Skin epidermis (tissue), 12 donors: ENCODE measurements at regions not wholly inside any gene's neighbourhood (a gene's known extent, or its start where the extent isn't known, plus 50 kb on each side); places are given as distances from the start of the nearest gene placed in this dataset.

ENCODE experiments used
- H3K27ac ChIP-seq, 21 experiments: fragments of 200-600 bp; sonication (generic) in 11 of 21; one replicate each; pipeline ENCODE4 v1.5.0; 2020; ENCODE audit warnings: mild to moderate bottlenecking in 3 of 21, inconsistent platforms in 2 of 21, moderate library complexity in 2 of 21
- H3K4me3 ChIP-seq, 7 experiments: fragments of 200-600 bp; sonication (generic) in 2 of 7; one replicate each; pipeline ENCODE4 v1.5.0; 2020; ENCODE audit warnings: inconsistent platforms in 2 of 7, mild to moderate bottlenecking in 2 of 7, moderate library complexity in 1 of 7

DNA sequence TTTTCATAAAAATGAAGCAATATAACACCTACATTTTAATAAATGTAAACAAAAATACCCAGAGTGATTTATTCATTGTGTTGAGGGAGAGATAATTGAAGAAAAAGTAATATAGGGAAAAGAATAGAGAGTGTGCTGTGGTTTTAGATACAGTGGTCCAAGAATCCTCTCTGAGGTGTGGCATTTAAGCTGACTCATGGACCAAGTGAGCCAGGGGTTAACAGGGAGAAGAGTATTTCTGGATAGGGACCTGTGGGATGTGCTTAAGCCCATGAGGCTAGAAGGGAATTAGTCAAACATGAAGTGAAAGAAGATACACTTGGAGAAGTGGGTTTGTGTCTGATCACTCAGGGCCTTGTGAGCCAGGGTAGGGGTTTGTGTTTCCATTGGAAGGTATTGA, 680.7 kb upstream of the GRM7 start:
- H3K27ac ChIP-seq: no peak overlapping the region
- H3K4me3 ChIP-seq: no peak overlapping the region

DNA sequence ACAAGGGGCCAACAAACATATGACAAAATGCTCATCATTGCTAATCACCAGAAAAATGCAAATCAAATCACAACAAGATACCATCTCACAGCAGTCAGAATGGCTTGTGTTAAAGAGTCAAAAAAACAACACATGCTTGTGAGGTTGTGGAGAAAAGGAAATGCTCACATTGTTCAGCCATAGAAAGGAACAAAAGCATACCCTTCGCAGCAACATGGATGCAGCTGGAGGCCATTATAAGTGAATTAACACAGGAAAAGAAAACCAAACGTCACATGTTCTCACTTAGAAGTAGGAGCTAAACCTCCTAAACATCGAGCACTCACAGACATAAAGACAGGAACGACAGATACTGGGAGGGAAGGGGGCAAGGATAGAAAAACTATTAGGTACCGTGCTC, 678.4 kb upstream of the GRM7 start:
- H3K27ac ChIP-seq: no peak overlapping the region
- no peak overlapping the region for H3K4me3 ChIP-seq

DNA sequence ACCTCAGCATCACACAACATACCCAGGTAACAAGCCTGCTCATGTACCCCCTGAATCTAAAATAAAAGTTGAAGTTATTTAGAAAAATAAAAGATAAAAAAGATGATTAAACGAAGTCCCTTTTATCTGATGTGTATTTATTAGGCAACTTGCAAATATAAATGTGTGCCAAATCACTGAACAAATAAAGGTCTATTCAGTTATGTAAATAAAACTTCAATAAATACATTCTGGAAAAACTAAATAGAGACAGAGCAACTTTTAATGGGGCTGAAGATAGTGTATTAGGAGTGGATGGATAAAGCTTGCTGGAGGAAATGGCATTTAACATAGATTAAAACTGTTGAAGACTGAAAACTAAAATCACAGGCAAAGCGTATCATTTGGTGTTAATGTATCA, 678.0 kb upstream of the GRM7 start:
- Histone ChIP-seq H3K27ac (no peak overlapping the region), H3K4me3 (no peak overlapping the region)

DNA sequence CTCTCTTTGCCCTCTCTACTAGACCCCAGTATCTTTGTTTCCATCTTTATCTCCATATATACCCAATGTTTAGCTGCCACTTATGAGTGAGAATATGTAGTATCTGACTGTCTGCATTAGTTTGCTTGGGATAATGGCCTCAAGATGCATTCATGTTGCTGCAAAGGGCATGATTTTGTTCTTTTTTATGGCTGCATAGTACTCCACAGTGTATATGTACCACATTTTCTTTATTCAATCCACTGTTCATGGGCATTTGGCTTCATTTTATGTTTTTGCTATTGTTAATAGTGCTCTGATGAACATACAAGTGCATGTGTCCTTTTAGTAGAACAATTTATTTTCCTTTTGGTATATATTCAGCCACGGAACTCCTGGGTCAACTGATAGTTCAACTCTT, 671.5 kb upstream of the GRM7 start:
- no peak overlapping the region for H3K4me3 ChIP-seq
- no peak overlapping the region for H3K27ac ChIP-seq

DNA sequence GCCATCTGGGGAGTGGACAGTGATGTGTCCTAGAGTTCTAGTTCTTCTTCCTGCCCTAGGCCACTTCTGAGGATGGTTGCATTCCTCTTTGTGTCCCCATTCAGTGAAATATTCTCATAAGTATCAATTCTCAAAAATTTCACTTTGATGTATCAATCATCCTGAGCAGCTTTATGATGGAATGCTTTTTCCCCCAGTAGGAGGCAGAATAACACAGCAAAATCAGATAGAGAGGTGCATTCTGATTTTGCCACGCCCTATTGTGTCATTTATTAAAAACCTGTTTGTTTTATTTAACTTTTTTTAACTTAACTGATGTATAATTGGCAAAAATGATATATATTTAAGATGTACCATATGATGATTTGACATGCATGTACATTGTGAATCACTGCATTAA, 656.0 kb upstream of the GRM7 start:
- Histone ChIP-seq H3K4me3 (no peak overlapping the region), H3K27ac (no peak overlapping the region)

DNA sequence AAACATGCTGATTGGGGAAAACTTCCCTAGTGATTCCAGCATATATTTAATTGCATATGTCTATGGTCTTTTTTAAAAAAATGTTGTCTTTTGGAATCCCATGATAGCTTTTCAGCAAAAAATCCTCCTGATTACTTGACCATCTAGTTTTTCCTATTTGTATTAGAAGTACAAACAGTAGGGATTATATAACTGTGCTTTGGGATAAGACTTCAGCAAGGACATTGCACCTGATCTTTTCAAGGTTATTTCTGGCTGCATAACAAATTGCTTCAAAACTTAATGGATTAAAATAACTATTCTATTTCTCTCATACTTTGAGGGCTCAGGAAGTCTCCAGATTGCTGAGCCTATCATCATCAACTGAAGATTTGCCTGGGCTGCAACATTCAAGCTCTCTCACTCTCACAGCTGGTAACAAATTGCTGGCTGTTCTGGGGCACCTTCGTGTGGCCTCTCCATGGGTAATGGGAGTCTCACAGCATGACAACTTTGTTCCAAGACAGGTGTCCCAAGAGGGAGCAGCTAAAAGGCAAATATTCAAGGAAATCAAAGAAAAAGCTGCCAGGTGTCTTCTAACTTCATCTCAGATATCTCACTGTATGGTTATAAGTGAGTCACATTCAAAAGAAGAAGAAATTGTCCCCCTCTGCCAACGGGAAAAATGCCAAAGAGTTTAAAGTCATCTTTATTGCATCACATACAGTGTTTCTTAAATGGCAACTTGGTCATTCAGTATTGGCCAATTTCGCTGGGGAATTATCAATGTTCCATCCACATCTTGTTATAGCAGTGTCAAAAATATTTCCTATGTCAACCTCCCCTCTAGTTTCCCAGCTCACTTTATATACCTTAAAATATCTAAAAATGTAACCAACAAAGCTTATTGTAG, 644.5 kb upstream of the GRM7 start:
- Histone ChIP-seq H3K4me3 (no peak overlapping the region), H3K27ac (no peak overlapping the region)

DNA sequence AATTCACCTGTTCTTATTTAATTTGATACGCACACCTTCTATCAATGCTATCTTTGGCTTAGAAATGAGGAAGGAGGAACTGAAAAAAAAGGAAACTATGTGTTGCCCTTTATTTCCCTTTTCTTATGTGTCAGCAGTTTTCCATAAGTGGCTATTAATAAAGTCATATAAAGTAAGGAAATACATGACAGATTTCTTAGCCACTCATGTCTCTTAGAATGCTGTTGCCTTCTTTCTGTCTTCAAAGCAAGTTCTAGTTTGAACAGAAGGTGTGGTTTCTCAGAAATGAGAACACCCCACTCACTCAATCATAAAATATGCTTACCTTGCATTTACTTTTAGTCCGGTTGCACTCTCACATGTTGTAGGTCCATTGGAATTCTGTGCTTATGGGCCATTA, 640.5 kb upstream of the GRM7 start:
- Histone ChIP-seq H3K4me3 (no peak overlapping the region), H3K27ac (no peak overlapping the region)

DNA sequence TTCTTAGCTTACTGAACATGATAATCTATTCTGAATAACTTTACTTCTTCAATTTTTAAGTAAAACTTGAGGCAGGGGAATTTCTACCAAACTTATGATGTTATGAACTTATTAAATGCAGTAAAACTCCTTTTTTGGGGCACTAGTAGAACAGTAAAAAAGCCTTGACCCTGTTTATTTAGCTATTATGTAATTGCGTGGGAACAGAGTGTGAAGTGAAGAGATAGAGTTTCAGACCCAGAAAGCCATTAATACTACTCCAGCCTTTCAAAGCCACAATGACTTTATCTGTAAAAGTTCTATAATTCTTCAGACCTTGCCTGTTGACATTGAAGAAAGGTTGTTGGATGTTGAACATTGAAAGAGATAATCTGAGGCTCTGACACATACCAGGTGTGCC, 638.8 kb upstream of the GRM7 start:
- Histone ChIP-seq H3K27ac (no peak overlapping the region), H3K4me3 (no peak overlapping the region)

DNA sequence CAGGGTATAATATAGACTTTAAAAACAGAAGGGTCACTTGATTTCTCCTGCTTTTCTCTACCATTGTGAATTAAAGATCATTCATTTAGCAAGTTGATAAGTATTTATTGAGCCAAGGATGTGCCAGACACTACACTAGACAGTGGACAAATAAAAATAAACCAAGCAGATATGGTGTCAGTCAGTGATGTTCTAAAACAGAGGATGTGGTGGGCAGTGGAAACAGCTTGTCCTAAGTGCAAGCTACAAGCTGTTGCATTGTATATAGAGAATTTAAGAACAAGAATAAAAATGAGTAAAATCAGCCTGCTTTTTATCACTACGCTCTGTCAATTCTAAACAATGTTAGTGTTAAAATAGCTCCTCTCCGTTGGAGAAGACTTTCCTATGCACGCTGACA, 637.3 kb upstream of the GRM7 start:
- H3K4me3 ChIP-seq: no peak overlapping the region
- H3K27ac ChIP-seq: no peak overlapping the region

DNA sequence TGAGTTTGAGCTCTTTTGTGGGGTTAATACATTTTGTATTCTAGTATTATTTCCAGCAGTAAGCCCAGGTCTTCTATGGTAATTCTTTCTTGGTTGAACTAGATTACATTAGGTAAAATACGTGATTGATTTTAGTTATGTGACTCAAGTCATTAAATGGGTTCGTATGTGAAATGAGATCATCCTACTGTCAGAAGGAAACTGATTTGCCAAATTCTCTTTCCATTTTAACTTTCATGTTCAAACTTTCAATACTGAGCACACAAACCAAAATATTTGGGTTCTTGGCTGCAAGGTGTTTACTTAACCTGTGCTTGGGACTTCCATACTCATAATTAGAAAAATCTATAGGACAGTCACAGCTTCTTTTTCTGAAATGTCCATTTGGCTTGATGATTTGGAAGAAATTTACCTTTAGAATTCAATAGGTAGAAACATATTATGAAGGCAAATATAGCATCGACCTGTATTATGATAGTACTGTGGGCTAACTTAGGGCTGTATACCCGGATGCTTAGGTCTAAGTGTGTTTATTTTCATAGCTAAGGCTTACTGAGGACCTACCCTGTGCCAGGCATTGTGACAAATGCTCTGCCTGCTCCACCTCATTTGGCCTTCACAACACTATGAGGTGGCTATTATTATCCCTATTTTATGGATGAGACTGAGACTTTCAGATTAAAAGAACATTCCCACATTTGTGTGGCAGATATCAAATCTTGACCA, 631.8 kb upstream of the GRM7 start:
- Histone ChIP-seq H3K4me3 (no peak overlapping the region), H3K27ac (no peak overlapping the region)

DNA sequence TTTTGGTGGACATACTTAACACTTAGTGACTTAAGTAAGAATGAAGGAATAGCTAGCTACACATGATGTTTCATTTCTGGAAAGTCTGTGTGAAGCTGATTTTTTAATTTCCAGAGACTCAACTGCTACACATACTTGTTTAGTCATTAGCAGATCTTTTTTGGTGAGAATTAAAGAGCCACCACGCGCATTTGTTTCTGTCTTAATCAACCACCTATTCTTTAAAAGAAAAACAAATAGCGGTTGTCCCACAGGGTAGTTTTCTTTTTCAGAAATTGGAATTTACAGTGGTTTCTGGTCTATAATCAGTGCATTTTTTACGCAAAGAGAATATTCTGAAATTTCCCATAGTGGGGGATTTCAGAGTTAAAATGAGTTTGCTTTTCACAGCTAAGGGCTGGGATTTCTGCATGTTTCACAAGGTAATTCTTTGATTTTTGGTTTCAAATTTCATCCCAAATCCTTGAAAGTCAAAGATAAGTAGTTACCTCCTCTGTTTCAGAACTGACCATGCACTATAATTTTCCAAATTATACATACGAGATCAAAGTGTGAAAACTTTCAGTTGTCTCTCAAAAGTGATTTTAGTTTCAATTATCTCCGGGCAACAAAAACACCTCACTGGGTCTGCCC, 631.0 kb upstream of the GRM7 start:
- Histone ChIP-seq H3K27ac (no peak overlapping the region), H3K4me3 (no peak overlapping the region)

DNA sequence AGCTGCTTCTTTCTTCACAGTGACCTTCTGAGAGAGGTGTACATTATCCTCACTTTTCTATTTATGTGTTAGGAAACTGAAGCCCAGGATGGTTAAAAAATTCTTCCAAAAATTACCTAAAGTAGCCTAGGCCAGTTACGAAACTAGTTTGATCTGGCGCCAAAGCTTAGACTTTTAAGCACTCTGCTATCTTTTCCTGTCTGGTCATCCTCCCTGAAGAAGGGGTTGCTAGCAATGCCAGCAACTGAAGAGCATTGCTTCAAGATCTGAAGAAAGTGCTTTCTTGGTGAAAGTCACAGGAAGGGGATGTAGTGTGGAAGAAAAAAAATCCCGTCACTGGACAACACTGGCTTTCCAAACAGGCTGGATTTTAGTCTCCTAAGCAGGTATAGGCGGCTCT, 618.8 kb upstream of the GRM7 start:
- H3K27ac ChIP-seq: no peak overlapping the region
- H3K4me3 ChIP-seq: no peak overlapping the region

DNA sequence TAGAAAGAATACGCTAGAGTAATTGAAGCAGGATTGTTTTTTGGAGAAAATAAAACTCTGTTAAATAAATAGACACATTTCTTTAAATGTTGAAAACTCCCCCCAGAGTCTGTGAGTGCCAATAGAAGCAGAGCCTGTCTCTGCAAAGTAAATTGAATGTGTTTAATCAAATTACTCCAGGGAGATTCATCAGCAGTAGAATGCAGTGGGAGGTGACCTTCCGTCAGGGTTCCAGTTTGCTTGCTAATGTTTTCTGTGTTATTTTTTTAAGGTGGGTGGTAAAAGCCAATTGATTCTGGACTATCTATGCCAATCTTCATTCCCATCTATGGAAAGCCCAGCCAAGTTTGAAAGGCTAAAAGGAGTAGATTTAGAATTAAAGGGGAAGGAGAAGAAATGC, 612.4 kb upstream of the GRM7 start:
- Histone ChIP-seq H3K27ac (no peak overlapping the region), H3K4me3 (no peak overlapping the region)

DNA sequence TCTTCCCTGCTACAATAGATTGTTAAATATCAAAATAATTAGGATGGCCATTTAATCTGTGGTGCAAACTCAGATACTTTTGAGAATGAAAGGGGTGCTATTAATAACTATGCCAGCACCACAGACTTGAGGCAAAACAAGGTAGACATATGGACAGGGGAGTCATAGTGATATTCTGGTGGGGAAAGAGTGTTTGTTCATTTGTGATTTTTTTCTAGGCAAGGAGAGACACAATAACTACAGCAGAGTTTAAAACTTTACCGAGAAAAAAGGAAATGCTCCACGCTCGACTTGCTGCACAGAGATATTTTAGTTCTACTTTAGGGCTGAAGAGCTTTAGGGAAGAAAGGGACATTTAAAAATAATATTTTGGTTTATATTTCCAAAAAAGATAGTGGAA, 611.2 kb upstream of the GRM7 start:
- no peak overlapping the region for H3K4me3 ChIP-seq

DNA sequence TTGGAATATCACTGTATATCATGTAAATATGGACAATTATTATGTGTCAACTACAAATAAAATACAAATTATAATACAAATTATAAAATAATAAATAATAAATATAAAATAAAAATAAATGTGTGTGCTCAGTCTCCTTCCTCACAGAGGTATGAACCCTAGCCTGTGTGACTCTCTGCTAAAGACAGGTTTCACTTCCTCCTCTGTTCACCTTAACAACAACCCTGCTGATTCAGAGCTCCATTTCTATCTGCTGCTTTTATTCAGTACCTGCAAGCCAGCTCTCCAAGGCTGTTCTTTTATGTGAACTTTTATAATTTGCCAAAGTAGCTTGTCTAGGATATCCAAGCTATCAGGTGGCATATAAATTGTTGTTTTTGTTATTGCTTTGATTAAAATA, 610.7 kb upstream of the GRM7 start:
- no peak overlapping the region for H3K27ac ChIP-seq
- H3K4me3 ChIP-seq: no peak overlapping the region

More for the DNA sequence above, 611.2 kb upstream of the GRM7 start:
- no peak overlapping the region for H3K27ac ChIP-seq

DNA sequence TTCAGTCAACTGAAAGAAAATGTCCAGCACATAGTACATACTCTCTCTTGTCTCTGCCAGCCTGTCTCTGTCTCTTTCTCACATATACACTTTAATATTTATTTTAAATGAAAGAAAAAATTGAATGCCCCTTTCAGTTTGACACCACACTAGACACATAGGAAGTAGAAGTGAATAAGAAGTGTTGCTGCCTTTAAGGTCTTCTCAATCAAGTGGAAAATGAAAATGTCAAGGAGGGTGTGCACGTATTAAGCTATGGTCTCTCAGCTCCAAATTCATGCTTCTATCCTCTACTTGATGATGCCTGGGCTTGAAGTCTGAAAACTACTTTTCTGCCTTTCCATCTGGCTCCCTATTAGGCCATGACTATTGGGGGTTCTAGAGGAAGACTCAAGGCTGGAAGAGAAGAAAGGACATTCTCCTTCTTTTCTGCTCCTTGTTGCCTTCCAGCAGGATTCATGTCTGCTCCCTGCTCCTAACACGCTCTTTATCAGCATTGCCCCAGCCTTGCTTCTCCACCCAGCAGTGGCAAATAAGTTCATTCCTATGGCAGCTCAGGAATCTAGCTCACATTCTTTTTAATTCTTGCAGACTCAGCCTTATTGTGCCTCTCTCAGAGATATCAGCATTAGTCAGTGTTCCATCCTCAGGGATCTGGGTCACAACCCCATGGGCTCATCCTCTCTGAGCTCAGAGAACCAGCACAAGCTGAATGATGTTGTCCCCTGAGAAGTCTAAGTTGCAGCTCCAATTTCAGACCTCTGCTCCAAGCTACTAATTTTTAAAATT, 609.1 kb upstream of the GRM7 start:
- no peak overlapping the region for H3K27ac ChIP-seq

DNA sequence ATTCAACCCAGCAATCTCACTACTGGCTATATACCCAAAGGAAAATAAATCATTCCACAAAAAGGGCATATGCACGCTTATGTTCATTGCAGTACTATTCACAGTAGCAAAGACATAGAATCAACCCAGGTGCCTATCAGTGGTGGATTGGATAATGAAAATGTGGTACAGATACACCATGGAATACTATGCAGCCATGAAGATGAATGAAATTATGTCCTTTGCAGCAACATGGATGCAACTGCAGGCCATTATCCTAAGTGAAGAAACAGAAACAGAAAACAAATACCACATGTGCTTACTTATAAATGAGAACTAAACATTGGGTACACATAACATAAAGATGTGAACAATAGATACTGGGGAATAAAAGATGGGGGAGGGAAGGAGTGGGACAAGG, 606.4 kb upstream of the GRM7 start:
- Histone ChIP-seq H3K27ac (no peak overlapping the region), H3K4me3 (no peak overlapping the region)

More for the DNA sequence above, 609.1 kb upstream of the GRM7 start:
- H3K4me3 ChIP-seq: no peak overlapping the region

DNA sequence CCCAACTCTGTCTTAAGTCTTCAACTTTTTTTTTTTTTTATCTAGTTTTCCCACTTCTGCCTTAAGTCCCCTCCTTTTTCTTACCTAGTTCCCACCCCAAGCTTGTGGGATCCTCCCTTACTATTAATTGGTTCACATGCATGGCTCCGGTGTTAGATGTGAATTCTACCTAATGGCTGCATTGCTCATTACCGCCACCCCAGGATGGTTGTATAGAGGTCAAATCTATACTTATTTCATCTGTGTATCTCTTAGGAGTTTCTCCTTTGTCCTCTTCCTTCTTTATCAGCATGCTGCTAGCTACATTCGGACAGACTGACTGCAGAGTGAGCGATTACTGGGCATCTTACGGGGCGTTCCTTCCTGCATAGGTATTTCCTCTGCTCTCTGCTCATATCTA, 605.7 kb upstream of the GRM7 start:
- Histone ChIP-seq H3K4me3 (no peak overlapping the region), H3K27ac (no peak overlapping the region)

DNA sequence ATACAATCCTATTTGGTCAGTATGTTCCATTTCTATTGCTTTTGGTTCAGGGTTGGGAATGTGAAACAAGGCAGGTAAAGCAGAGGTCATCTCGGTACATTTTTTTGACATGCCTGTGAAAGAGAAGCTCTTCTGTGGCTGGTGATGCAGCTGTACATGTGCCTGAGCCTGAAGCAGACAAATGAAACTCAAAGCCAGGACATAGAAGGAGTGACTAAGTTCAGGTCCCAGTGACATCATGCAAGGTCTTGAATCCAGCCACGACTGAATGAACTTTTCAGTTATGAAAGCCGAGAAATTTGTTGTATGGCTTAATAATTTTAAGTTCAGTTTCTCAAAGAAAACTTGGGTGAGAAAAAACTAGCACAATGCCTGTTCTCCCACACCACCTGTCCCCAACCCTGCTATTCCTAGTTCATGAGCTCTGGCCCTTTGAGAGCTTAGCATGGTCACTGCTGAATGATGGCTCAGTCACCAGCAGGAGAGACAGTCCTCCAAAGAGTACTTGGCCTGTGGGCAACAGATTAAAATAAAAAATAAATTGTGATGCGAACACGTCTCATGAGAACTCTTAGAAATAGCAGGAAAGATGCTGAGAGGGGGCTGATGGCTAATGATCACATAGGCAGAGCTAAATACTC, 600.2 kb upstream of the GRM7 start:
- H3K27ac ChIP-seq: no peak overlapping the region
- no peak overlapping the region for H3K4me3 ChIP-seq

DNA sequence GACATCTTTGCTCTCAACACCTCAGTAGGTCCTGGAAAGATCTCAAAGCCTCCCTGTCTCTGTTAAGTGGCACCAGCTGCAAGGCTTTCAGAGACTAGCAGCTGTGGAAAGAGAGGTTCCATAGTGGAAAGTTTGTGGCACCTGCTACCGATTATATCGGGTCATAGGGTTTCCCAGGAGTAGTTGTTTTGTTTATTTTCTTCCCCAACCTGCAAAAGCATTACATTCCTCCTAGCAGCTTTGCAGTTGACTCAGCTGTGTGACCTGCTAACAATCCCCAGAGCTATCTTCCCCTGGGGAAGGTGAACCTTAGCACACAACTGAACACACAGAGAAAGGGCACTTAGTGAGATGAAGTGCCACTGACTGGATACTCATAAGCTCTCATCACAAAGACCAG, 598.9 kb upstream of the GRM7 start:
- H3K27ac ChIP-seq: no peak overlapping the region
- H3K4me3 ChIP-seq: no peak overlapping the region
